Activated T-cell treated with anti-CD3 and anti-CD28 coated beads for 48 hours (primary cell): ENCODE measurements at regions not wholly inside any gene's neighbourhood (a gene's known extent, or its start where the extent isn't known, plus 50 kb on each side); places are given as distances from the start of the nearest gene placed in this dataset.
"Not testable (repeated sequence)": the region's sequence is repeated elsewhere in the genome, so short reads cannot be mapped to it uniquely, and the experiment has no call there.

Source experiments
- DNase-seq: peaks from one replicate; pipeline ENCODE4 v3.0.0-alpha.2; 2020; ENCODE audit warnings: low read depth

DNA sequence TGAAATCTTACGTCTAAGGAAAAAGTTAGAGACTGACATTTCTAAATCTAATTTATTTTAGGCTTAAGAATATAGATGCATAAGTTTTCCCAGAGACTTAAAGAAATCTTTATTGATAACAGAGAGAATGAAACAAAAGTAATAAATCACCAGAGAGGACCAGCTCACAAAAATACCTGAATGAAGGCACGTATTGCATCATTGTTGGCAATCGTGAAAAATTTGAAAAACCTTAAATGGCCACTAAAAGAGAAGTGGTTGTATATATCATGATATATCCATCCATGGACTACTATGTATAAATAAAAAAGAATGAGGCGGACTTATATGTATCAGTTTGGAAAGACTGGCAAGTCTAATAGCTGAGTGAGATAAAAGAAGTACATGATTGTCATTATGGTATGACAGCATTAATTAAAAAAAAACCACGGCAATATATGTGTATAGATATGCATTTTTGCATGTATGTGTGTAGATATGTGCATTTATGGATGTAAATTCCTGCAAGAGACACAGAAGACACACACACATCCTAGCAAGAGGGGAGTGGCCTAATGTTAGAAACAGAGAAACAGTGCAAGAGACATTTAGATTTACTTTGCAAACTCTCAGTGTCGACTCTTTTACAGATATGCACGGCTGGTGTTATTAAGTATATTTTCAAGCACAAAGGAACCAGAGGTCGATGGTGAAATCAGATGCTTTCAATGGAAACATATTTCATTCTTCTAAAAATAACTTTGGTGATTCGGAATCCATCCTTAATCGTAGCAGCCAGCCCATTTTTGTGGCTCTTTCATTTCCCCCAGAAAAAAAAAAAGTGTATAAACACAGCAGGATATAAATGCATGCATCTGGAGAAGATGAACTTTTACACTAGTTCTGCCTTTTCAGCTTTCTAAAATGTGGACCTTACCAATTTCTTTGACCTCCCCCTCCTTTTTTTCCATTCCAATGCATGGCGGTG lies 156.1 kb upstream of the SALL4 start:
- DNase-seq: no peak

DNA sequence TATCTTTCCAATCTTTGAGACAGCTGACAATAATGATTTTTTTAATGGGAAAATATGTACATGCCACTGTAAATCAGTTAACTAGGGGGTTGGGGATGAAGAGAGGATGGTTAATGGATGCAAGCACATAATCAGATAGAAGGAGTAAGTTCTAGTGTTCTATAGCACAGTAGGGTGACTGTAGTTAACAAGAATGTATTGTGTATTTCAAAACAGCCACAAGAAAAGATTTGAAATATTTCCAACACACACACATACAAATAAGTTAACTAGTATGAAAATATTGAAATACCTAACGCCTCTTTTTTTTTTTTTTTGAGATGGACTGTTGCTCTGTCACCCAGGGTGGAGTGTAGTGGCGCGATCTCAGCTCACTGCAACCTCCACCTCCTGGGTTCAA lies 153.4 kb upstream of the SALL4 start:
- DNase-seq: no peak

DNA sequence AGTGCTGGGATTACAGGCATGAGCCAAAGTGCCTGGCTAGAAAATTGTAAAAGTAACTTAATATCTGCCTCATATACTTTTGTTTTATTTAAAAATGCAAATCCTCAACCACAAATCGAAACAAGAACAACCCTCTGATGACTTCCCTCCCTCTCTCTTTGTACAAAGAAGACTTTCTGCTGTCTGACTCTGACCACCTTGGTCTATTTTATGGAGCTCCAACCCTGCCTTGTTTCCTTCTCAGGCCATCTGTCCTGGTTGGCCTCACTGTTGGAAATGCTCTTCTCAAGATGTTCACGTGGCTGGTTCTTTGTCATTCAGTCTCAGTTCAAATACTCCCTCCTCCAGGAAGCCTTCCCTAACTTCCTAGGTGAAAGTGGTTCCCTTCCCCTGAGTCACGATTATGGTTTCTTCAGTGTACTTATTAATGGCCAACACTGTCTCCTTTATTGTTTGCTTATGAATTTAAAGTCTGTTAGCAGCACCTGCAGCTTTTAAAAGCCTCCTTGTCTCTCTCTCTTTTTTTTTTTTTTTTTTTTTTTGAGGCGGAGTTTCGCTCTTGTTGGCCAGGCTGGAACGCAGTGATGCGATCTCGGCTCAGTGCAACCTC lies 151.5 kb upstream of the SALL4 start:
- DNase-seq: no peak

DNA sequence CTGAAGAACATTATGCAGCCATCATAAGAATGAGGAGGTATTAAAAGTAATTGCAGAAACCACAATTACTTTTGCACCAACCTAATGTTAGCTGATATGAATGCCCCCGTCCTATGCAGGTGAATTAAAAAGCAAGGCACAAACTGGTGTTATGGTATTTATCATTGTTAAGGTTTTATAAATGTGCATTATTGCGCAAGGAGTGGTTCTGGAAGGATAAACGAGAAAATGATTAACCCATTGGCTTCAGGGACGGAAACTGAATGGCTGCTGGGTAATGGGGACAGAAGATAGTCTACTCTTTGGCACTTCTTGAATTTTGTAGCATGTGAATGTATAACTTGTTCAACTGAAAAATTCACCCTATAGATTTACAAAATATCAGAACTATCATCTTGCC lies 148.6 kb upstream of the SALL4 start:
- DNase-seq: no peak

DNA sequence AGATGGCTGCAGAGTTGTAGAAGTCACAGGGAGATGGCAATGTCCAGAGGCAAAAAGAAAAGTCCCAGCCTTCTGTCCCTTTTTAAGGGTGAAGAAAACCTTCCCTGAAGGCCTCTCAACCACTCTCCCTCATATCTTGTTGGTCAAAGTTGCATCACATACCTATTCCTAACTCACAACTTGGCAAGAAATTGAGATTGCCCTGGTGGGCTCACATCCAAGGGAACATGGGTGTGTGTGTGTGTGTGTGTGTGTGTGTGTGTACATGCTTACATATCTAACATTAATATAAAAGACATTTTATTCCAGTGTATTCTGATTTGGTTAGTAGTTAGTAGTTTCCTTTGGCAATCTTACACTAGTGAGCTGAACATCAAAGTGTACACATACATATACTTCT lies 144.3 kb upstream of the SALL4 start:
- no peak for DNase-seq

DNA sequence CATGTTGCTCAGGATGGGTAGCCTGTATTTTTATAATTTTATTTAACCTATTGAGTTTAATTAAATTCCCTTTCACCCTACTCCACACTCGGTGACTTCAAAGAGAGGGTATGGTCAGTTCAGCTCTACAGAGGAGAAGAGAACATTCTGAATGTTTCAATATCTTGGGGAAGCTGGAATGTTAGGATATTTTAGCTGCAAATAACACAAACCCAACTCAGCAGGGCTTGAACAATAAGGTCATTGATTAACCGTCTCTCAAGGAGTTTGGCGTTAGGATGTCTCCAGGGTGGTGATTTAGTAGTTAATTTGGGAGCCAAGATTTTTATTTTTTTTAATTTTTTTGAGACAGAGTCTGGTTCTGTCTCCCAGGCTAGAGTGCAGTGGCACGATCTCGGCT lies 143.6 kb upstream of the SALL4 start:
- DNase-seq: no peak

DNA sequence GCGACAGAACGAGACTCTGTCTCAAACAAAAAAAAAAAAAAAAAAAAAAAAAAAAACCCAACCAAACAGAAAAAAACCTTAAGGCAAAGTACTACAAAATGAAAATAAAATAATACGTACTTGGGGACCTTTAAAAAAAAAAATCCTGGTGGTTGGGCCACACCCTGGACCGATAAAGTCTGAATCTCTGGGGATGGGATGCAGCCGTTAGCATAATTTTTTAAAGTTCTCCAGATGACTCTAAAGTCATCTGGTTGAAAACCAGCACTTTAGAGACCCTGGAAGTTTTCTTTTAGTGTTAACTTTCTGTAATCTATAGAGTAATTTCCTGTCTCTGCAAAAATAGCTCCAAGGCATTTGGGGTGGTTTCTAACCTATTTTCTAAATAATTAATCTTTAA lies 142.9 kb upstream of the SALL4 start:
- DNase-seq: no peak

DNA sequence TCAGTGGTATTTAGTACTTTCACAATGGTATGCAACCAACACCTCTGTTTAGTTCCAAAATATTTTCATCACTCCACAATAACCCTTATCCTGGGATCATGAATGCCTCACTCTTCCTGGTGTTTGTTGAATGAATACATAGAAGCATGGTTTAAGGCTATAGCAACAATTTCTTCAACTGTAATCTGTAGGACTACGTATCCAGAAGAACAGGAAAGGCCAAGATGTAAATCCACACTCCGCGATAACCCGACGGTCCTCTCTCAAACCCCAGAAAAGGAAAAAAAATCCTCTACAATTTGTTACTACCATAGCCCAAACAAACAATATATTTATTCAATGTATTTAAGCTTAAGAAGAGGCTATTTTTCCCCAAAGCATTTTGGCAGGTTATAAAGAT lies 141.4 kb upstream of the SALL4 start:
- no peak for DNase-seq

DNA sequence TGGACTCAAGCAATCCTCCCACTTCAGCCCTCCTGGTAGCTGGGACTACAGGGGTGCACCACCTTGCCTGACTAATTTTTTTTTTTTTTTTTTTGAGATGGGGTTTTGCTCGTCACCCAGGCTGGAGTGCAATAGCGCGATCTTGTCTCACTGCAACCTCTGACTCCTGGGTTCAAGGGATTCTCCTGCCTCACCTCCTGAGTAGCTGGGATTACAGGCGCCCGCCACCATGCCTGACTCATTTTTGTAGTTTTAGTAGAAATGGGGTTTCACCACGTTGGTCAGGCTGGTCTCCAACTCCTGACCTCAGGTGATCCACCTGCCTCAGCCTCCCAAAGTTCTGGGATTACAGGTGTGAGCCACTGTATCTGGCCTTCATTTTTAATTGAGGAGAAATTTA lies 141.0 kb upstream of the SALL4 start:
- DNase-seq: not testable (repeated sequence)

DNA sequence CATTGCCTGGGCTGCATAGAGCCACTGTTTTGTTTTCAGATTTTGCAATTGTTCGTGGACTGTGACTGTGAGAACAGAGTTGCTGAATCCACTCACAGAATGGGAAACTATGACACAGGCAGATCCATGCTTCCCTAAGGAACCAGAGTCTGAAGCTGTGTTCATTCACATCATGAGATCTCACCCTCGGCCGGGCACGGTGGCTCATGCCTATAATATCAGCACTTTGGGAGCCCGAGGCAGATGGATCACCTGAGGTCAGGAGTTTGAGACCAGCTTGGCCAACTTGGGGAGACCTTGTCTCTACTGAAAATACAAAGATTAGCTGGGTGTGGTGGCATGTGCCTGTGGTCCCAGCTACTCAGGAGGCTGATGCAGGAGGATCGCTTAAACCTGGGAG lies 139.2 kb upstream of the SALL4 start:
- DNase-seq: no peak

DNA sequence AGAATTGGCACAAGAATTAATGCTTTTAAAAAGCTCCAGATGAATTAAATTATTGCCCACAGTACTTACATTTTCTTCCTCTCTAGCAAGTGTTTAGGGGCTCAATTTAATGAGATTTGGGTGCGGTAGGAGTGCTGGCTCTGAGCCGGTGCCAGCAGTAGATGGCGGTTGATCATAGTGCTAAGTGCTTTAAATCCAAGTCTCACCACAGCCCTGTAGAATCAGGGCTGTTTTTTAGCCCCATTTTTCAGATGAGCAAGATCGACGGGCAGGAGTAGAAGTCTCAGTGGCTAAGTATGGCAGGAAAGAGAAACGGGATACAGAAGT lies 136.9 kb upstream of the SALL4 start:
- no peak for DNase-seq

DNA sequence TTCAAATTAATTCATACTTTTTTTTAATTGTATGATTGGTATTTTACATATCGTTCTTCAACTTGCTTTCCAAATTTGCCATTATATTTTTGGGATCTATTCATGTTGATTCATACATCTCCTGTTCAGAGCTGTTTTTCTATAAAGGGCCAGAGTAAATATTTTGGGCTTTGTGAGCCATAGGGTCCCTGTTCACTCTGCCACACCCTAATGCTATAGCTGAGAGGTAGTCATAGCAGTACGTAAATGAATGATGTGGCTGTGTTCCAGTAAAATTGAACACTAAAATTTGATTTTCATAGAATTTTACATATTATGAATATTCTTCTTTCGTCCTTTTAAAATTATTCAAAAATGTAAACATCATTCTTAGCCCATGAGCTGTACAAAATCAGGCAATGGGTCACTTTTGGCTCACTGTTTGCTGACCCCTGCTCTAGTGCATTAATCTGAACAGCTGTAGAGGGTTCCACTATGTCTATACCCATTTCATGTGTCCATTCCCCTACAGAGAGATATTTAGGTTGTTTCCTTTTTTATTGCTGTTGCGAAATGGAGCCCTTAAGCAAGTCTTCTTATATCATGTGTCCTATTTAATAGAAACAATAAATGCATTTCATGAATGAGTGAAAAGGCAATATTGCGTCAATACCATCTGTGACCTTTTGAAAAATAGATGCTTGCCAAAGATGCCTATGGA lies 136.4 kb upstream of the SALL4 start:
- DNase-seq: no peak

DNA sequence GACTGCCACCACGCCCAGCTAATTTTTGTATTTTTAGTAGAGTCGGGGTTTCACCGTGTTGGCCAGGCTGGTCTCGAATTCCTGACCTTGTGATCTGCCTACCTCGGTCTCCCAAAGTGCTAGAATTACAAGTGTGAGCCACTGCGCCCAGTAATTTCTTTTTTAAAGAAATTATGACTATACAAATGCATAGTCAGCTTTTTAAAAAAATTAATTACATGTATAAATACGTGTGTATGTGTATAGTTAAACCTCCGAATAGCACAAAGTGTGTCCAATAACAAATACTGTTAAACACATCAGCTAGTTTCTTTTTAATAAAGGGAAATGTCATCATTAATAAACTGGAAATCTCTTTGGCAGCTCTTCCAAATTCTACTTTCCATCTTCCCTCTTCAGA lies 135.5 kb upstream of the SALL4 start:
- no peak for DNase-seq

DNA sequence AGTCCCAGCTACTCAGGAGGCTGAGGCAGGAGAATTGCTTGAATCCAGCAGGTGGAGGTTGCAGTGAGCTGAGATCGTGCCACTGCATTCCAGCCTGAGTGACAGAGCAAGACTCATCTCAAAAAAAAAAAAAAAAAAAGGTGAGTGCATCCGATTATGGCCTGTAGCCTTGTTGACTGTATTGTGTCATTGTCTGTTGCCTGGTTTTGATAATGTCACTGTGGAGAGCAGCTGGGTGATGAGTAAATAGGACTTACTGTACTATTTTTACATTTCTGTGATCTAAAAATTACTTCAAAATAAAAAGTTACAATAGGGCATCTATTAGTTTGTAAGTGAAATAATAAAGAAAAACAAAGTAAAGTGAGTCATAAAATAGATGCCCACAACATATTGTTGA lies 134.1 kb upstream of the SALL4 start:
- no peak for DNase-seq

DNA sequence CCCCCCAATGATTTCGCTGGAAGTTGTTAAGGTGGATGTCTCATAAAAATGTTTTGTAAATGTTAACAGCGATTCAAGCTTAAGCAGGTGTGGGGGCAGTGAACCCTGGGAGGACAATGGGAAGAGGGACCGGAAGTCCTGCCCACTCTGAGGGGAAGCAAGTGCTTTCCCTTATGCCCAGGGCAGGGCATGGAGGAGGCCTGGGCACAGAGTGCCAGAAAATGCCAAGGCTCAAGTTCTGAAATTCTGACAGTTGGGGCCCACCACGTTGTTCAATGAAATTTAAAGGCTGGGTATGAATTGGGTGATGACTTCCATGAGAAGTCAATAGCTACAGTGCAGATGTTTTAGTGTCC lies 132.7 kb upstream of the SALL4 start:
- no peak for DNase-seq

DNA sequence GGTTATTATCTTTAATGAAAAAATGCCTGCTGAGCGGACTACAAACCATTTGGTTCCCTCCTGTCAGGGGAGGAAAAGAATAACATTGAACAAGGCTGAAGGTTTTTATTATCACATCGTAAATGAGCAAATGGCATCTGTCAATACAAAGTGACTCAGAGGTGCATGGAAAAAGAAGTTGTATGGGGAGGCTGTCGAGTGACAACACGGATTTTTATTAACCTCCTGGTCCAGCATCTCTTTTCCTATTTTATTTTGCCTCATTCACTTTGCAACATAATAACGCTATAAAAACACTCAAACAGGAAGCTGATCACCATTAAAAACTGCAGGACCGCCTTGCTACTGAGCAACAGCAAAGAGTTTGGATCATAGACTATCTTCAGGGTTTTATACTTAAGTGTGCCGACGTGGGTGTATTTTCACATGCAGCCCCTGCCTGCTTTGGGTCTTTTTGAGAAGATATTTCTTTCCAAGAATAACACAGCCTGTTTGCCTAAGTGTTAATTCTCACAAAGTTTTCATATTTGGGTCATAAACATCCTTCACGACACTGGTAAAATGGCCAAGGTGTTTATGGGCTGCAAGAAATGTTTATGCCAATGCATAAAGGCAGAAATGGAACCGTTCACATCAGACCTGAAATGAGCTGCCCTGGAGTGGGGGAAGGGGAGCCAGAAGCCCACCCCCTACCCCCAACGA lies 132.1 kb upstream of the SALL4 start:
- DNase-seq: no peak

DNA sequence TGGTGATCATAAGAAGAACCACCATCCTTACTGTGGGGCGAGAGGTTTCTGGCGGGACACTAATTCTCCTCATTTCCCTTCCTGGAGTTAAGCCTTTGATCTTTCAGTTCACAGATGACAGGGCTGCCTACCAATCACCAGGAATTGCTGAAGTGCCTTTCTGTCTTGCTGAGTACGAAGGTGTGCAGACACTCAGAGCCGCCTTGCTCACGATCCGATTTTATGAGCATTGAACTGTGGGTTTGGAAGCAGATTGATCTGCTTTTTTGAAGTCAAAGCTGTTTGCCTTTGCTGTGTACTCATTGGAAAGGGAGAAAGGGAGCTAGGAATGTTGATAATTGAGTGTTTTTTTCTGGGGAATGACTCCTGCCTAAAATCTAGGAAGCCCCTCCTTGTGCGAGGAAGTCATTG lies 129.1 kb upstream of the SALL4 start:
- DNase-seq: no peak

DNA sequence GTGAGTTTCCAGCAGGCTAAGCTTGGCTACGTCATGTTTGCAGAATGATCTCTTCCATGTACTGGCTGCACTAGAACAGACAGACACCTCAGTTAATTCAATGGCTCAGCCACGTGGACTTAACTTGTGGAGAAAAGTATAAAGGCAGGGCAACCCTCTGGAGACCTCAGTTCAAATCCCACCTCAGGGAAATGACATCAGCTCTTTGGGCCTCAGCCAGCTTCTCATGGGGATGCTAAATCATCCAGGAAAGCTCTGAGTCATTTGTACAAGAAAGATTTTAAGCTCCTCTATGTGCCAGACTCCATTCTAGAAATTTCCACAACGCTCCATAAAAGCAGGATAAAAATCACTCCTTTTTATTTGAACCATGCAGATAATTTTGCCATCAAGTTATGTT lies 128.5 kb upstream of the SALL4 start:
- no peak for DNase-seq

DNA sequence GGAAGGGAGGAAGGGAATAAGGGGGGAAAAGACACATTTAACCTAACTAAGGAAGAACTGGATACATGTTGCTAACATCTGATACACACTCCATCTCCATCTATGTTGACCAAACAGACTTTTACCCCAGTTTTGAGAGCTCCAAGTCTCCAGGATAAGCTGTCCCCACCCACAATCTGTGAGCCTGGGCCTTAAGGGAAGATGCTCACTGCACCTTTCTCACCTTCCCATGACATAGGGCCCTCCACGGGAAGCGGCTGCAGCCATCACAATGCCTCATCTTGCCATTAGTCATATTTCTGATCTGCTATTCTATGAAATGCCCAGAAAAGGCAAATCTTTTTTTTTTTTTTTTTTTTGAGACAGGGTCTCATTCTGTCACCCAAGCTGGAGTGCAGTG lies 126.6 kb upstream of the SALL4 start:
- no peak for DNase-seq

DNA sequence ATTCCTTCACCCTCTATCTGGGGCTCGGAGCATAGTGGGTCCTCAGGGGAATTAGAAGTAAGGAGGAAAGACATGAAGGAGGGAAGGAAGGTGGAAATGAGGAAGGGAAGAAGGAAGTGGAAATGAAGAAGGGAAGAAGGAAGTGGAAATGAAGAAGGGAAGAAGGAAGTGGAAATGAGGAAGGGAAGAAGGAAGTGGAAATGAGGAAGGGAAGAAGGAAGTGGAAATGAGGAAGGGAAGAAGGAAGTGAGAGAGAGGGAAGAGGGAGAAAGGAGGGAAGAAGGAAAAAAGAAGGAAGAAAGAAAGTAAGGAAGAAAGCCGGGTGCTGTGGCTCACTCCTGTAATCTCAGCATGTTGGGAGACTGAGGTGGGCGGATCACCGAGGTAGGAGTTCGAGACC lies 125.6 kb upstream of the SALL4 start:
- DNase-seq: not testable (repeated sequence)

DNA sequence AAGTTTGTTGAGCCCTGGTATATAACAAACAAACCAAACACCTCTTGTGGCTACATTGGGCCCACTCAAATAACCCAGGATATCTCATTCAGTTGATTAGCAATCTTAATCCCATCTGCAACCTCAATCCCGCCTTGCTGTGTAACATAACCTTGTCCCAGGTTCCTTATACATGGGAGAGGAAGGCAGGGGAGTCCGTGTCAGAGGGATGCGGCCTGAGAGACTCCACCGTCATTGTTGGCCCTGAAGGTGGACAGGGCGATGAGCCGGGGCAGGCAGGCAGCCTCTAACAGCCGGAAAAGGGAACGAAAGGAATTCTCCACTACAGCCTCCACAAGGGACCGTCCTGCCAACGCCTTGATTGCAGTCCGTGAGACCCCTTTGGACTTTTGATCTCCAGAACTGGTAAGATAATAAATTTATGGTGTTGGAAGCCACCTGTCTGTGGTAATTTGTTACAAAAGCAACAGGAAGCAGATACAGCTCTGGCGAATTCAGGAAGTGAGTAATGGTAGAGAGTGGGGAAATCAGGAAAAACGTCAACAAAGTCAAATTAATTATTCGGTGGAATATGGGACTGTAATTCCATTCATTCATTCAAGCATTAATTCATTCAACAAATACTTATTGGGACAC lies 124.5 kb upstream of the SALL4 start:
- DNase-seq: no peak

DNA sequence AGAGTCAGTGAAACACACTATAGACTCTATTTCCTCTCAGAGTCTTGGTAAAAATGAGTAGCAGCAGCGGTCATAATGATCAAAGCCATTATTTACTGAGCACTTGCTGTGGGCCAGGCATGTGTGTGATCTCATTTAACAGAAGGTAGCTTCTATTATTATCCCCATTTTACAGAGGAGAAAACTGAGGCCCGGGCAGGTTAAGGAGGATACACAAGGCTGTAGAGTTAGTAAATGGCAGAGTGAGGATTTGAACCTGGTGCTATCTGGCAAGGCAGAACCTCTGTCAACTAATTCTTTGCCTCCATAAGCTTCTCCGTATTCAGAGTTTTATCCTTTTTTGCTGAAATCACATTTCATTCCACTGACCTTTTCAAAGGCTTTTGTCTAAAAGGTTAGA lies 122.2 kb upstream of the SALL4 start:
- no peak for DNase-seq
